Heart right ventricle (tissue), 16 donors: ENCODE measurements at regions not wholly inside any gene's neighbourhood (a gene's known extent, or its start where the extent isn't known, plus 50 kb on each side); places are given as distances from the start of the nearest gene placed in this dataset.
"Not testable (repeated sequence)": the region's sequence is repeated elsewhere in the genome, so short reads cannot be mapped to it uniquely, and the experiment has no call there.

Experiments
- ATAC-seq, 8 donors: fragments of 200-7000 bp; cut with Tn5 transposase; one replicate each; pipeline ENCODE4 v1.9.1; 2020; ENCODE audit warnings: mild to moderate bottlenecking in 8 of 8, moderate library complexity in 8 of 8, moderate number of reproducible peaks in 1 of 8
- DNase-seq, 2 donors: peaks; one replicate each; pipeline ENCODE4 v3.0.0-alpha.2; 2020
- H3K27ac ChIP-seq, 10 donors: fragments of 200-600 bp; sonication (generic) in 2 of 10; one replicate each; pipeline versions ENCODE4 v1.5.0 to v1.8.0; 2020 to 2022; ENCODE audit warnings: mild to moderate bottlenecking in 3 of 10
- H3K27me3 ChIP-seq, 7 donors: fragments of 200-600 bp; one replicate each; pipeline ENCODE4 v1.8.0; 2021 to 2022; ENCODE audit warnings: mild to moderate bottlenecking in 2 of 7
- H3K36me3 ChIP-seq, 9 donors: fragments of 200-600 bp; sonication (generic) in 1 of 9; one replicate each; pipeline versions ENCODE4 v1.5.0 to v1.8.0; 2020 to 2022; ENCODE audit warnings: mild to moderate bottlenecking in 2 of 9
- H3K4me1 ChIP-seq, 9 donors: fragments of 200-600 bp; sonication (generic) in 1 of 9; one replicate each; pipeline versions ENCODE4 v1.5.0 to v1.8.0; 2020 to 2022; ENCODE audit warnings: mild to moderate bottlenecking in 4 of 9
- H3K4me3 ChIP-seq, 10 donors: fragments of 200-600 bp; sonication (generic) in 2 of 10; one replicate each; pipeline versions ENCODE4 v1.5.0 to v1.8.0; 2020 to 2022; ENCODE audit warnings: mild to moderate bottlenecking in 7 of 10, moderate library complexity in 2 of 10
- H3K9me3 ChIP-seq, 11 donors: fragments of 200-600 bp in 10 of 11; sonication (generic) in 2 of 11; one replicate each; pipeline versions ENCODE4 v1.5.0 to v1.8.0; 2013 to 2022; ENCODE audit warnings: mild to moderate bottlenecking in 2 of 11, control low read depth in 1 of 11, moderate library complexity in 1 of 11
- CTCF ChIP-seq, 9 donors: fragments of 200-600 bp; sonication (generic) in 2 of 9; IDR thresholded peaks; one replicate each; pipeline versions ENCODE4 v1.5.0 to v1.8.0; 2021 to 2022; ENCODE audit warnings: antibody characterized with exemption in 9 of 9, mild to moderate bottlenecking in 5 of 9, moderate library complexity in 1 of 9
- WGBS, 2 donors: extraction: QIAGEN DNeasy Blood & Tissue Kit; methylation state at CpG; one replicate each; pipeline ENCODE4 v1.1.7; 2013; ENCODE audit warnings: inconsistent platforms in 1 of 2; 5-methylcytosine and 5-hydroxymethylcytosine counted together
- intact Hi-C, 10 donors: fragments of 100-400 bp; cut with DNase I; formaldehyde crosslinking; loops; one replicate each; pipeline versions ENCODE4 v1.11.1 to v1.14.2; 2022
- donor health status: Arrhythmogenic right ventricular cardiomyopathy.
- donor health status: ischemic (EF 13 %, LVEDD 7.1; RV severe dilation, severe dysfunction).
- donor health status: healthy with polysubstance abuse.
- donor health status: DM: no; HTN: yes; CAD: no.
- donor health status: DM: no; HTN: no; CAD: no.
- donor health status: ischemic (EF 25% LVEDD 6.9; RV normal size, moderate dysfunction).
- donor health status: ischemic (EF 25% LVEDD 5.7; RV mildly dilated, moderate dysfunction).
- donor health status: healthy.
- donor health status: DM: yes; HTN: yes; CAD: no.
- donor health status: Ischemic cardiomyopathy.
- donor health status: ischemic (EF 35%, LVEDD 5.7; RV mildly dilated, moderate dysfunction).
- donor health status: nonischemic (EF 11% LVEDD 7.7; RV severe dilation, severe dysfunction).
- donor health status: DM: yes; HTN: yes; CAD: no.
- donor health status: PGD.
- donor health status: ischemic (EF 29% LVEDD 5.4; RV normal size, mild dysfunction).
- donor health status: nonischemic (EF 23%, LVEDD 6.1; RV moderate dilation, normal function).

- WGBS, 2 donors, result 74 to 76% methylated on average over 9 of the region's 9 CpGs
- no peak overlapping the region for H3K4me3 ChIP-seq
- intact Hi-C loops, result no loop called here
- no peaks in the 10 kb centered on the region for H3K36me3 ChIP-seq
- TF ChIP-seq CTCF (IDR thresholded peaks at IDR 0.05), result no peak
- H3K27me3 ChIP-seq, result peaks cover 0 to 77% (median 57%) of the 10 kb centered on the region in 7 donors
- DNase-seq, result no peak
- H3K27ac ChIP-seq, result no peak overlapping the region
- H3K4me1 ChIP-seq, result peaks cover 0 to 6% (median 2%) of the 10 kb centered on the region in 9 donors
- ATAC-seq, result peak in 1 of 8 donors; percentile 13
- H3K9me3 ChIP-seq, result no peaks in the 10 kb centered on the region
Observed at GRCh38 chr17:49898366-49899190, 50.7 kb upstream of the TAC4 start.

GRCh38 chr17:49899191-49899485, 51.3 kb upstream of the TAC4 start:
- Histone ChIP-seq H3K4me3 (no peak overlapping the region), H3K9me3 (no peaks in the 10 kb centered on the region), H3K27me3 (peaks cover 0 to 77% (median 57%) of the 10 kb centered on the region in 7 donors), H3K4me1 (peaks cover 0 to 6% (median 2%) of the 10 kb centered on the region in 9 donors), H3K27ac (no peak overlapping the region), H3K36me3 (no peaks in the 10 kb centered on the region)
- ATAC-seq (no peak), DNase-seq (no peak)
- intact Hi-C loops, result no loop called here
- peak in 1 of 9 donors; percentile 9 for TF ChIP-seq CTCF (IDR thresholded peaks at IDR 0.05)
- WGBS, 2 donors, result 75% methylated on average over 2 of the region's 2 CpGs

GRCh38 chr17:49899588-49899987, 51.7 kb upstream of the TAC4 start:
- TF ChIP-seq CTCF (IDR thresholded peaks at IDR 0.05), result no peak
- WGBS, 2 donors, result 0 to 38% methylated on average over 1 of the region's 1 CpG

GRCh38 chr17:49900801-49901200, 52.9 kb upstream of the TAC4 start:
- intact Hi-C loops, H3K36me3 ChIP-seq, ATAC-seq, H3K4me3 ChIP-seq, H3K9me3 ChIP-seq, DNase-seq, H3K4me1 ChIP-seq, H3K27ac ChIP-seq: not testable (repeated sequence)
- peaks cover 0 to 76% (median 61%) of the 10 kb centered on the region in 7 donors for H3K27me3 ChIP-seq
- WGBS, 2 donors, result 87 to 95% methylated on average over 5 of the region's 5 CpGs

More at GRCh38 chr17:49899588-49899987, 51.7 kb upstream of the TAC4 start:
- no peaks in the 10 kb centered on the region for H3K9me3 ChIP-seq
- H3K4me1 ChIP-seq, result peaks cover 0 to 6% (median 2%) of the 10 kb centered on the region in 9 donors
- H3K36me3 ChIP-seq, result no peaks in the 10 kb centered on the region
- ATAC-seq (no peak), DNase-seq (no peak)
- peaks cover 0 to 77% (median 59%) of the 10 kb centered on the region in 7 donors for H3K27me3 ChIP-seq
- intact Hi-C loops, result no loop called here
- no peak overlapping the region for H3K27ac ChIP-seq
- H3K4me3 ChIP-seq, result no peak overlapping the region
